ENCODE measurements at regions not wholly inside any gene's neighbourhood (a gene's known extent, or its start where the extent isn't known, plus 50 kb on each side); places are given as distances from the start of the nearest gene placed in this dataset.
"Not testable (repeated sequence)": the region's sequence is repeated elsewhere in the genome, so short reads cannot be mapped to it uniquely, and the experiment has no call there.

DNA sequence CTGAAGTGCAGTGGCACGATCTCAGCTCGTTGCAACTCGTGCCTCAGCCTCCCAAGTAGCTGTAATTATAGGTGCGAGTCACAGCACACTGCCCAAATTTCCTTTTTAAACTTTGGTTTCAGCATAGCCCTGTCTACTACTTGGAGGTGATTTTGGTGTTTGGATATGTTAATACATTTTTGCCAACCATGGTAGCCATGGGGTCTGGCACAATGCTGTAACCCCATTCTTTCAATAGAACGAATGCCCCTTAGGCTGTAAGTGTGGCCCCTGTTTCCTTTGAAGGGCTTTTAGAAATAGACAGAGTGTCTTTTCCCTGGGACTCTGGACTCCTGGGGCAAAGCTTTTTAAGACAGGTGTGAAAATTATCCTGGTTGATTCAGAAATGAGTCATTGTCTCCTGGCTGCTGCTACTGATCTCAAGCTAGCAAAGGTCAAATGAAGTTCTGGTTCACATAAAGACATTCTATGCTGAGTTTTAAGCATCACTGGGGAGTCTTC lies 141.1 kb upstream of the RUNX1 start:
- peak; percentile 39 for DNase-seq (ENCODE audit: low read depth)

GRCh38 chr21:35189077-35189863 lies 140.2 kb upstream of the RUNX1 start:
- TF ChIP-seq, protein P1, sequence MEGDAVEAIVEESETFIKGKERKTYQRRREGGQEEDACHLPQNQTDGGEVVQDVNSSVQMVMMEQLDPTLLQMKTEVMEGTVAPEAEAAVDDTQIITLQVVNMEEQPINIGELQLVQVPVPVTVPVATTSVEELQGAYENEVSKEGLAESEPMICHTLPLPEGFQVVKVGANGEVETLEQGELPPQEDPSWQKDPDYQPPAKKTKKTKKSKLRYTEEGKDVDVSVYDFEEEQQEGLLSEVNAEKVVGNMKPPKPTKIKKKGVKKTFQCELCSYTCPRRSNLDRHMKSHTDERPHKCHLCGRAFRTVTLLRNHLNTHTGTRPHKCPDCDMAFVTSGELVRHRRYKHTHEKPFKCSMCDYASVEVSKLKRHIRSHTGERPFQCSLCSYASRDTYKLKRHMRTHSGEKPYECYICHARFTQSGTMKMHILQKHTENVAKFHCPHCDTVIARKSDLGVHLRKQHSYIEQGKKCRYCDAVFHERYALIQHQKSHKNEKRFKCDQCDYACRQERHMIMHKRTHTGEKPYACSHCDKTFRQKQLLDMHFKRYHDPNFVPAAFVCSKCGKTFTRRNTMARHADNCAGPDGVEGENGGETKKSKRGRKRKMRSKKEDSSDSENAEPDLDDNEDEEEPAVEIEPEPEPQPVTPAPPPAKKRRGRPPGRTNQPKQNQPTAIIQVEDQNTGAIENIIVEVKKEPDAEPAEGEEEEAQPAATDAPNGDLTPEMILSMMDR (conservative IDR thresholded peaks at IDR 0.05; ENCODE audit: low read length): no peak
- H3K4me3 ChIP-seq (ENCODE audit: low read length): peak overlapping the region; percentile 15
- peak; percentile 95 for DNase-seq (ENCODE audit: low read depth)

More for the DNA sequence above, 141.1 kb upstream of the RUNX1 start:
- TF ChIP-seq, protein P1 (conservative IDR thresholded peaks at IDR 0.05; ENCODE audit: low read length): no peak
- H3K4me3 ChIP-seq (ENCODE audit: low read length): no peak overlapping the region

DNA sequence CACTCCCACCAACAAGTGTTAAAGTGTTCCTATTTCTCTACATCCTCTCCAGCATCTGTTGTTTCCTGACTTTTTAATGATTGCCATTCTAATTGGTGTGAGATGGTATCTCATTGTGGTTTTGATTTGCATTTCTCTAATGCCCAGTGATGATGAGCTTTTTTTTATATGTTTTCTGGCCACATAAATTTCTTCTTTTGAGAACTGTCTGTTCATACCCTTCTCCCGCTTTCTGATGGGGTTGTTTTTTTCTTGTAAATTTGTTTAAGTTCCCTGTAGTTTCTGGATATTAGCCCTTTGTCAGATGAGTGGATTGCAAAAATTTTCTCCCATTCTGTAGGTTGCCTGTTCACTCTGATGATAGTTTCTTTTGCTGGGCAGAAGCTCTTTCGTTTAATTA lies 134.3 kb upstream of the RUNX1 start:
- not testable (repeated sequence) for DNase-seq (ENCODE audit: low read depth); H3K4me3 ChIP-seq (ENCODE audit: low read length)

- DNase-seq (ENCODE audit: low read depth): peak; percentile 71
- H3K4me3 ChIP-seq (ENCODE audit: low read length): no peak overlapping the region
- TF ChIP-seq, protein P1 (conservative IDR thresholded peaks at IDR 0.05; ENCODE audit: low read length): no peak
Observed at GRCh38 chr21:35179990-35180540, 131.0 kb upstream of the RUNX1 start.

DNA sequence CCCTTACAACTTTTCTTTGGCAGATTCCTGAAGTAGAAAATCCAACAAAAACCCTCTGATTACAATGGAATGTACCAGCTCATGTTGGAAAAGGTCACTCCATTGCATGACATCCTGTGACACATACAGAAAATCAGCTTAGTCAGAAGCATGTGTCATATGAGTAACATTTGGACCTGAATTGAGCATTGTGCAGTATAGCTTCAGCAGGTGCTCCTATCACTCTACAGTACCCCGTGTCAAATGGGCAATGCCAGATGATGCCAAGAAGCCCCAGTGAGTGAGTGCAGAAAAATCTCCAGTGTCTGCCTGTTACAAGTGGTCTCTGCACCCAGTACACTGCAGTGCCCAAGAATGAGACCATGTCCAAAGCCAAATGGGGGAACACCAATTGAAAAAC lies 129.7 kb upstream of the RUNX1 start:
- peak; percentile 42 for DNase-seq (ENCODE audit: low read depth)
- H3K4me3 ChIP-seq (ENCODE audit: low read length): no peak overlapping the region
- TF ChIP-seq, protein P1 (conservative IDR thresholded peaks at IDR 0.05; ENCODE audit: low read length): no peak

GRCh38 chr21:35178098-35178497 lies 129.0 kb upstream of the RUNX1 start:
- no peak for DNase-seq (ENCODE audit: low read depth)
- TF ChIP-seq, protein P1 (conservative IDR thresholded peaks at IDR 0.05; ENCODE audit: low read length): no peak
- no peak overlapping the region for H3K4me3 ChIP-seq (ENCODE audit: low read length)

- TF ChIP-seq, protein P1 (conservative IDR thresholded peaks at IDR 0.05; ENCODE audit: low read length): no peak
- H3K4me3 ChIP-seq (ENCODE audit: low read length): no peak overlapping the region
Observed at GRCh38 chr21:35172231-35172630, 123.1 kb upstream of the RUNX1 start.

More at GRCh38 chr21:35172231-35172630, 123.1 kb upstream of the RUNX1 start:
- DNase-seq (ENCODE audit: low read depth): no peak
